22Rv1 (cell line): ENCODE measurements at regions not wholly inside any gene's neighbourhood (a gene's known extent, or its start where the extent isn't known, plus 50 kb on each side); places are given as distances from the start of the nearest gene placed in this dataset.

Source experiments
- H3K27ac ChIP-seq: fragments of 450-650 bp; 2 replicates; pipeline ENCODE4 v1.5.1; 2017
- CTCF ChIP-seq: fragments of 450-650 bp; IDR thresholded peaks from 2 replicates; pipeline ENCODE4 v1.5.1; 2017; ENCODE audit warnings: mild to moderate bottlenecking
- ZFX ChIP-seq: fragments of 450-650 bp; IDR thresholded peaks from 2 replicates; pipeline ENCODE4 v1.6.1; 2017; ENCODE audit warnings: antibody characterized with exemption, borderline replicate concordance

- H3K27ac ChIP-seq: no peak overlapping the region
- no peak for TF ChIP-seq ZFX
- TF ChIP-seq CTCF: no peak
Observed at GRCh38 chr2:53021828-53022227, 745.8 kb upstream of the CHAC2 start.

GRCh38 chr2:53021292-53021691, 746.3 kb upstream of the CHAC2 start:
- TF ChIP-seq ZFX: no peak
- TF ChIP-seq CTCF: no peak
- H3K27ac ChIP-seq: no peak overlapping the region

GRCh38 chr2:53018825-53019425, 748.7 kb upstream of the CHAC2 start:
- no peak overlapping the region for H3K27ac ChIP-seq
- TF ChIP-seq CTCF (0 out of 2 replicates have a peak, but pooled peaks have one; percentile 8), ZFX (no peak)

- no peak for TF ChIP-seq ZFX
- TF ChIP-seq CTCF: no peak
- H3K27ac ChIP-seq: no peak overlapping the region
Observed at GRCh38 chr2:53006980-53007379, 760.6 kb upstream of the CHAC2 start.

- no peak for TF ChIP-seq CTCF
- TF ChIP-seq ZFX: no peak
Observed at GRCh38 chr2:53004413-53004812, 763.2 kb upstream of the CHAC2 start.

GRCh38 chr2:52995424-52995823, 772.2 kb upstream of the CHAC2 start:
- TF ChIP-seq CTCF: no peak
- TF ChIP-seq ZFX: no peak
- H3K27ac ChIP-seq: no peak overlapping the region

More at GRCh38 chr2:53004413-53004812, 763.2 kb upstream of the CHAC2 start:
- H3K27ac ChIP-seq: no peak overlapping the region

GRCh38 chr2:52976143-52976949, 791.3 kb upstream of the CHAC2 start:
- TF ChIP-seq ZFX (no peak), CTCF (peak; percentile 80)
- no peak overlapping the region for H3K27ac ChIP-seq
